Hepatic stellate cell (primary cell): ENCODE measurements at regions not wholly inside any gene's neighbourhood (a gene's known extent, or its start where the extent isn't known, plus 50 kb on each side); places are given as distances from the start of the nearest gene placed in this dataset.
"Not testable (repeated sequence)": the region's sequence is repeated elsewhere in the genome, so short reads cannot be mapped to it uniquely, and the experiment has no call there.

Experiments used
- DNase-seq: peaks from one replicate; pipeline ENCODE4 v3.0.0; 2011; ENCODE audit warnings: low spot score

DNA sequence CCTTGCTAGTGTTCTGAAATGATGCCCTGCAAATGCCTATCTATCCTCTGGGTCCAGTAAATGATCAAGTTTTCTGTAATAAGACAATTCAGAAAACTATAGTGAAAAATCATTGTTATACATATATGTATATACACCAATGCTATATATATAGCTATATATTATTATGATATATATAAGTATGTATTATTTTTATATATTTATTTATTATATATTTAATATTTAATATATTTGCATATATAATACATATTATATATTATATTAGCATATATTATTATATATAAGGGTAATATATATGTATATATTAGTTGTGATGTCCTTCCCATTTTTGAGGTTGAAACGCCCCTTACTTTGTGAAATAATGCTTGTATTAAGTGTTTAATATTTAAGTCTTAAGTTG, 181.4 kb upstream of the CACNA2D1 start:
- DNase-seq, result no peak

DNA sequence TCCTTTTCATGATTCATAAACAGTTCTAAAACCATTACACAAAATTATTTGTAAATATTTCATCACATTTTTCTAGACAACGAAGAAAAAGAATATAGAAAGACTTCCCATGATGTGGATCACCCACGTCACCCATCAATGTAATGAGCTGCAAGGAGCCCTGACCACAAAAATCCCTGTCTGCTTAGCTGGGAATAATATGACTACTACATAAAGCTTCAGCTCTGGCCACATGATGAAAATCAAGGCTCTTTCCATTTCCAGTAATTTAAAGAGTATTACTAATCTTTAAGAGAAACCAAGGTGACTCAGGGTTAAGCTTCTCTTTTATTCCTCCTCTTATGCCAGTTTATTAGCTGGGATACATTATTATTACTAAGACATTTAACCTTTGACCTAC, 180.8 kb upstream of the CACNA2D1 start:
- DNase-seq, result peak; percentile 34

DNA sequence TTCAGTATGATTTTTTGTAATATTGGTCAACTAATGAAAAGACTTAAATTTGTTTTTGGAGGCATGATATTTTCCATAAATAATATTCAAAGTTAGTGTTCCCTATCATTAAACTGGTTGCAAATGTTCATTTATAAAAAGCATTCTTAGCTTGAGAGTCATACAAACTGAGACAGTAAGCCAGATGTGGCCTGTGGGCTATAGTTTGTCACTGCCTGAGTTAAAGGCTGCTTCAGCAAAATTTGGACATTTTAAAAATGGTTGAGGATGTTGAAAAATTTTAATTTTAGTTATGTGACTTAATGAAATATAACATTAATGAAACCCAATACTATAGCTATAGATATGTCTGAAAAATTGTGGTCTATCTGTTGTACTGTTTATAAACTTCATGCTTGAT, 180.2 kb upstream of the CACNA2D1 start:
- no peak for DNase-seq

DNA sequence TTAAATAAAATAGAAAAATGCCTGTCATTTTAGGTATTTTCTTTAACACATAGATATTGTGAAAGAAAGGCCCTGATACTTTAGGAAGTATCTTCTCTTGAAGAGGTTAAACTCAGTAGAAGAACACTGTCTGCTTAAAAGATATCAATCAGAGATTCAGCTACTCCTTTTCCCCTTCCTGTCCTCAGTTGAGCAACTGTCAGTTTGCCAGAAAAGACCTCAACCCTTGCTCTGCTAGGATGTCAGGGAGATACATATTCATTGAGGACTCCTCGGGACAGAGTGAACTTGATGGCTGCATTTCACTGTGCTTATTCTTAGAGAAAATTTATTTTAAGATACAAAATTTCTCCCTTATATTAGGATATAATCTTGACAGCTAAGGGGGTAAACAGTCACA, 173.6 kb upstream of the CACNA2D1 start:
- DNase-seq, result no peak

DNA sequence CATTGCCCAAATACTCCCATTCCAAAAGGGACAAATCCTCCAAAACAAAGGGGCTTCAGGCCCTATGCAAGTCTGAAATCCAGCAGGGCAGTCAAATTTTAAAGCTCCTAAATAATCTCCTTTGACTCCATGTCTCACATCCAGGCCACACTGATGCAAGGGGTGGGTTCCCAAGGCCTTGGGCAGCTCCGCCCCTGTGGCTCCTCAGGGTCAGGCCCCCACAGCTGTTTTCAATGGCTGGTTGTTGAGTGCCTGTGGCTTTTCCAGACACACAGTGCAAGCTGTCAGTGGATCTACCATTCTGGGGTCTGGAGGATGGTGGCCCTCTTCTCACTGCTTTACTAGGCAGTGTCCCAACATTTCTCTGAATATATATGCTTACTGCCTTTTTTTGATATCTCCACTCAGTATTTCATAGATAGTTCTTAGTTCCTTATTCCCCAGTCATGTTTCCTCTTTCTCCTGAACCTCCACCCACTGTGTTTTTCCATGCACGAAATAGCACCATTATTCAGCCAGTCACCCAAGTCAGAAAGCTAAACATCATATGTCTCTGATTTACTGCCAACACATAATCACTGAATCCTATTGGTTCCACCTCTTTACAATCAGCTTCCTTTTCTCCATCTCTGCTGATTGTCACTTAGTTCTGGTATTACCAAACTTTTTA, 172.6 kb upstream of the CACNA2D1 start:
- DNase-seq, result no peak

DNA sequence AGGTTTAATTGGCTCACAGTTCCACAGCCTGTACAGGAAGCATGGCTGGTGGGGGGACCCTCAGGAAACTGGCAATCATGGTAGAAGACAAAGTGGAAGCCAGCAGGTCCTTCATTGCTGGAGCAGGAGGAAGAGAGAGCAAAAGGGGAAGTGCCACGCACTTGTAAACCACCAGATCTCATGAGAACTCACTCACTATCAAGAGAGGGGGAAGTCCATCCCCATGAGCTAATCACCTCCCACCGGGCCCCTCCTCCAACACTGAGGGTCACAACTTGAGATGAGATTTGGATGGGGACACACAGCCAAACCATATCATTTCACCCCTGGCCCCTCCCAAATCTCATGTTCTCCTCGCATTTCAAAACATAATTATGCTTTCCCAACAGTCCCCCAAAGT, 171.9 kb upstream of the CACNA2D1 start:
- DNase-seq, result no peak

DNA sequence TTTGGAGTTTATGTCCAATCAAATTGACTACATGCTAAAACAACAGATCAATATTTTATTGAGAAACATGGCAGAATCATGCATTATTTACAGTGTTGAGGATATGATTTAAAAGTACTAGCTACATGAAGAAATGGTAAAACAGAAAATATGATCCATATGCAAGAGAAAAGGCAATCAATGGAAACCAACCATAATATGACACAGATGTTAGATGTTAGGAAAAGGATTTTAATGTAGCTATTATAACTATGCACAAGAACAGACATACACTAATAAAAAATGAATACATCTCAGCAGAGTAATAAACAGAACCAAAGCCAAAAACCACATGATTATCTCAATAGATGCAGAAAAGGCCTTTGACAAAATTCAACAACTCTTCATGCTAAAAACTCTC, 166.2 kb upstream of the CACNA2D1 start:
- no peak for DNase-seq

DNA sequence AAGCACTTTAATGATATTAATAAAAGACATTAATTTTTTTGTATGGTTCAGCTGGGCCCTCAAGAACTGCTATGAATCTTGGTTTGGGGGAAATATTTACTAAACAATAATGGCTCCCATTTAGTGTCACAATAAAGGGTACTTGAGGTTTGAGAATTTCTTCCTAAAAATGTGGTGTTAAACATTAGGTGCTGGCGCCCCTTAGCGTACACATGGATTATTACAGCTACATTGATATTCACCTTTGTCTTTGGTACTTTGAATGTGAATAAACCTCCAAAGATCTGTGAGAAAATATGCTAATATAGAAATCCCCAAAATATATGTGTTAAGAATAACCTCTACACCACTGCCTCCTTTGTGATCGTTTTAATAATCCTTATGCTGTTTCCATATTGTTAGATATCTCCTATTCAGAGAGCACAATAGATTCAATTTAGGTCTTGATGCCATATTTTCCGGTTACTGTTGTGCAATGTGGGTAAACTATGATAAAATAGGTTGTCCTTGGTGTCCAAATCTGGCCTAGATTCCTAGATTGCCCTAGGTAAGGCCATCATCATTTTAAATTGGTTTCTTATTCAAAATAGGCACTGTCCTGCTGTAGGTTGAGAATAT, 161.8 kb upstream of the CACNA2D1 start:
- DNase-seq, result peak; percentile 15

DNA sequence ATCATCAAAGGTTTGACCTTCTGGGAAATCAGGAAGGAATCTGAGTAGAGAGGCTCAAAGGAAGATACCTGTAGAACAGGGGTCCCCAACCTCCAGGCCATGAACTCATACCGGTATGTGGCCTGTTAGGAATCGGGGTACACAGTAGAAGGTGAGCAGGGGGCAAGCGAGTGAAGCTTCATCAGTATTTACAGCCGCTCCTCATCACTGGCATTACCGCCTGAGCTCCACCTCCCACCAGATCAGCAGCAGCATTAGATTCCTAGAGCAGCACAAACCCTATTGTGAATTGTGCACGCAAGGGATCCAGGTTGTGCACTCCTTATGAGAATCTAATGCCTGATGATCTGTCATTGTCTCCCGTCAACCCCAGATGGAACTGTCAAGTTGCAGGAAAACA, 158.5 kb upstream of the CACNA2D1 start:
- DNase-seq, result no peak

DNA sequence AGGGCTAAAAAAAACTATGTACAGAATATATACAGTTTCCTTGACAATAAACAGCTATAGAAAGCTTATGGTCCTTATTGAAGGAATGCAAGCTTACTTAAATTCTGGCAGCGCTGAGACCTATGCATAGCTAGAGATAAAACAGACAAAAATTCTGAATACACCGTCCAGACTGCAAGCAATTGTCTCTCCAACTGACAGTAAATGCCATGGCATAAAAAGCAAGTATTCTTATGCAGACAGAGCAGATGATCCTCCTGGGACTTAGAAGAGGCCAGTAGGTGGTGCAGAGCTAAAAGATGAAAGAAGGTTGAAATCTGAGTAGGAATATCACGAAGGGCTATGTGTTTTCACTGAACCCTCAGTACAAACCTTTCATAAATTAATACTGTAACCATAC, 157.0 kb upstream of the CACNA2D1 start:
- no peak for DNase-seq

DNA sequence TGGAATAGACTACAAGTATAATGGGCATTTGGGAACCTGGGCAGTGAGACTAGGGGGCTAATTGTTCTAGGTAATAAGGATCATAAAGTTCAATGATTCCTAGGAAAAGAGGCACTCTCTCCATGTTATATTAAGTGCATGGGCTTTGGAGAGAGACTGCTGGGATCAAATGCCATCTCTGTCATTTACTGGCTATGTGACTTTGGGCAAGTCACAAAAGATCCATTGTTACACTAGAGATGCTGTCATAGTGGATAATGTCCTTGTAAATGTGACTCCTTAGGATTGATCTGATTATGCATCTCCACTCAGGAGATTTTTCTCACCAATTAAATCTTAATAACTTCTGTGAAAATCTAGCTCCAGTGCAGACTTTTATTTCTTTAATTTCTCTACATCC, 156.3 kb upstream of the CACNA2D1 start:
- DNase-seq, result no peak

DNA sequence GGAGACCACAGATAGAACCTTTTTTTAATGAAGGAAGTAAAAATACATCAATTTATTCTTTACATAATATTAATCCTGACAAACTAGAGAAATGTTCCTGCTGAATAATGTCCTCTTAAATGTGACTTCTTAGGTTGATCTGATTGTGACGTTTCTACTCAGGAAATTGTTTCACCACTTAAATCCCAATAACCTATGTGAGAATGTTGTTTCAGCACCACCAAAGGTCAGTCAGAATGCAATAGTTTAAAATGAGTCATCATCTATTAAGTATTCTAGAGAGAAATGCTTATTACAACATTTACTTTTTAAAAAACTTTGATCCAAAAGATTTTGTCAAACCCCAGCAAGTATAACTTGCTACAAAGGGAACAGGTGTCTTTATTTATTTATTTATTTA, 155.4 kb upstream of the CACNA2D1 start:
- peak; percentile 53 for DNase-seq

DNA sequence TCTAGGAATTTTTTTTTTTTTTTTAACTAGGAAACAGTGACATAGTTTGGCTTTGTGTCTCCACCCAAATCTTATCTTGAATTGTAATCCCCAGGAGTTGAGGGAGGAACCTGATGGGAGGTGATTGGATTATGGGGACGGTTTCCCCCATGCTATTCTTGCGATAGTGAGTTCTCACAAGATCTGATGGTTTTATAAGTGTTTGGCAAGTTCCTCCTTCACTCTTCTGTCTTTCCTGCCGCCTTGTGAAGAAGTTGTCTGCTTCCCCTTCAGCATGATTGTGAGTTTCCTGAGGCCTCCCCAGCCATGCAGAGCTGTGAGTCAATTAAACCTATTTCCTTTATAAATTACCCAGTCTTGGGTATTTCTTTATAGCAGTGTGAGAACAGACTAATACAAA, 152.2 kb upstream of the CACNA2D1 start:
- not testable (repeated sequence) for DNase-seq

DNA sequence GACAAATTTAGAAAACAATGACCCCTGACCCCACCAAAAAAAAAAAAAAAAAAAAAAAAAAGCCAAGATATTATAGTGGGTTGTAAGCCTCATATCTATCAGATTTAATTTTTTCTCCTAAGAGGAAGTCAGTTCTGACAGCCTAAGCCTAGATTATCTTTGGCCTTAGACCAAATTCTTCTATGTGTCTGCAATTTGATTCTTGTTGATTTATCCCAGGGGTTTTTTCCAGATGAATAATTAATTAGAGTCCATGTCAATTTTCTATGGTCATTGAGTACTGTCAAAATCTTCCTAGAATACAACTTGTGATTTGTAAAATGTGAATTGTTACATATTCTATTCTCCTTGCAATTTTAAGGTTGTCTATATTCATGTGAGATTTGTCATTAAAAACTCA, 151.6 kb upstream of the CACNA2D1 start:
- no peak for DNase-seq

DNA sequence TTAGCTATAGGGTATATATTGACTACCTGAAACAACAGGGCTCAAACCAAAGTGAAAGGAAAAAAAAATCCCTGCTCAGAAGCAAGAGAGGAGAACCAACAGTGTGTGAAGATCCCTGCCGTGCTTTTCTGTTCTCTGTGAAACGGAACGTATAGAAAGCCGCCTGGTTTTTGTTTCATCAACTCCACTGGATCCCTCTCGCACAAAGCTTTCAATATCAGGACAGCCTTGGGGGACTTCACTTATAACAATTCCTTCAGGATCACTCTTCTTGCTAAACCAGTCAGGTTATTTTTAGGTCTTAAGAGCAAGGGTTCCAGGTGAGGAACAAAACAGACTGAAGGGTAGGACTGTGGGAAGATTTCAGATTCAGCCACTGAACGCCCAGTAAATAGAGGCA, 151.1 kb upstream of the CACNA2D1 start:
- no peak for DNase-seq

DNA sequence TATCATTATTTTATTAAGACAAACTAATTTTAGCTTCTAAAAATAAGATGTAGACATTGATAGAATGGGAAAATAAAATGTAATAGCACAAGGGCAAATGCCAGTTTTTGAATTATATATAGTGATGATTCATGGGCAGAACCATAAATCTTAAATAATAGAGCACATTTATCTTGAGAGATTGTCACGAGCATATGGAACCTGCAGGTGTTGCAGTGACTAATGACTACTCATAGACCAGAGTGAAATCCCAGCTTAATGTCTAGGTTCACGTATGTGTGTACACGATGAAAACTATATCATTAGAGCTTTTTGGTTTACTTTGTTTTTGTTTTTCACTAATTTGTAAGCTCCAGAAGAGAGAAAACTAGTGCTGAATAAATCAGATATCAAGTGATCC, 150.2 kb upstream of the CACNA2D1 start:
- no peak for DNase-seq

DNA sequence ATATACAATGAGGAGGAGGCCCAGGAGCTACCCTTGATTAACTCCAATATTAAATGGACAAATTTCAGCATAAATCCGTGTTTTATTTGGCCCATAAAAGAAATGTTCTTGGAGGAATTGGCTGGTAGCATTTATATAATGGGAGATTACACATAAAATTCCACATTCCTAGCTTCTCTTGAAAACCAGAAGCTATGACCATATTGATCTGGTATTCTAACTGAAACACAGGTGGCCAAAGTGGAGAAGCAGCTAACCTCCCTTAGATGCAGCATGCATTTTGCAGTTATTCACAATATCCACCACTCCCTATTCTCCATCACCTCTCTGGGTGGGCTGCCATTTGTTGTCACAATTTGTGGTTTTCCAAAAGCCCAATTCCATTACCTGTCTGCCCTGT, 148.8 kb upstream of the CACNA2D1 start:
- no peak for DNase-seq

DNA sequence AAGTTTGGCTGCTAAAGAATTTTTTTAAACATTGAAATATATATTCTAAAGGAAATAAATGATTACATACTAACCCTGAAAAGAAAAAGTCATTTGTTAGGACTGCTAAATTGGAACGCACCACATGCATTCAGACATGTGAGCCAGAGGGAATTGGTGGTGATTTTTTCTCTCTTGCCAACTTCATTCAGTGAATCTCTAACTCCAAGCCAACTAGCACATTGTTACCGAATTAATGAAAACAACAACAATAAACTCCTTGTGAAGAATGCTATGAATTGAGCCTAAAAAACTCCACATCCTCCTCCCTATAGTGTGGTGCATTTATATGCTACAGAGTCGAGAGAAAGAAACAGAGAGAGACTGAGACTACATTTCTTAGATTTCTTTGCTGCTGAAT, 135.5 kb upstream of the CACNA2D1 start:
- DNase-seq, result no peak

DNA sequence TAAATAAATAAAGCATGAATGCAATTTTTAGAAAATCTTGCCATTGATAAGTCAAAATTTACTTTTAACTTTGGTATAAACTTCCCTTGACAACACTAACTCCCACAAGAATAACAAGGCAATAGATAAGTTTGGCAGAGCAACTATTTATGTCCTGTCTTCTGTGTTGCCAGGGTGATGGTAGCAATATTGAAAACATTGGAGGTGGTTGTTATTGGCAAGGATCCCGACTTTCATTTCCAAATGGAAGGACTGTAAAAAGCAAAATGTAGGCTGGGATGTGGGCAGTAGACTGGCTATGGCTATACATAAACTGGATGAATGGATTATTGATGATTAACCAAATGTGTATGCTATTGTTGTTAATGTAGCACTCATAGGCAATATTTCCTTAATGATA, 134.9 kb upstream of the CACNA2D1 start:
- peak; percentile 20 for DNase-seq

DNA sequence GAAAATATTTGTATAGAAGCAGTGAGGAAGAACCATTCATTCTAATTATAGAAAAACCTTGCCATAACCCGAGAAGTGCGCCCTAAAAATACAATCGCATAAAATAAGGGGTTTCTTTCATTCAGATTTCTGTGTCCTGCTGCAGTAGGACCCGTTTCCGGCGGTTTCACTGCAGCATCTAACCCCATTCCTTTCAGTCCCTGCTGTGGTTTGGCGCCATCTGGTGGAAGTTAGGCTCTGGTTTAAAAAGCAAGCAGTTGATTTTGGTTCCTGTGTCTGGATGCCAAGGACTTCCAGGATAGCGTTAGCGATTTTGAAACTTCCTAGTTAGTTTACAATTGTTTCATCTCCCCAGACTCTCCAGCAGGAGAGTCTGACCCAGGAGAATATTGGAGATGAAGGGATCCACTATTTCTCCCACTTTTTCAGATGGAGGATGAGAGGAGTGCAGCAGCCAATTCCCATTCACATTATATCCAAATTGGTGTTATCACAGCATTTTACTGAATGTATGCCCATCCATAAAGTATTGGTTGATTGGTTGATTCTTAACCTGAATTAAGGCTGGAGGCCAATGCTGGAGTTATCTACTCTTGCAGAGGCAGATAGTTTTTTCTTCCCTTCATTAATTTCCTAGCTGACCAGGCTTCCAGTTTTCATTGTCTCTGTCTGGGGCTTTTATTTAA, 128.8 kb upstream of the CACNA2D1 start:
- peak; percentile 80 for DNase-seq

DNA sequence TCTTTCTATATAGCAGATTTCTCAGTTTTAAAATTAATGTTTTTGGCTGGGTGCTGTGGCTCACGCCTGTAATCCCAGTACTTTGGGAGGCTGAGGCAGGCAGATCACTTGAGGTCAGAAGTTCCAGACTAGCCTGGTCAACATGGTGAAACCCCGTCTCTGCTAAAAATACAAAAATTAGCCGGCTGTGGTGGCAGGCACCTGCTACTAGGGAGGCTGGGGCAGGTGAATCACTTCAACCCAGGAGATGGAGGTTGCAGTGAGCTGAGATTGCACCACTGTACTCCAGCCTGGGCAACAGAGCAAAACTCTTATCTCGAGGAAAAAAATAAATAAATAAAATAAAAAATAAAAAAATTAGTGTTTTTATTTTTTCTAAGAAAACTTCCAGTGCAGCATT, 127.5 kb upstream of the CACNA2D1 start:
- DNase-seq, result not testable (repeated sequence)

DNA sequence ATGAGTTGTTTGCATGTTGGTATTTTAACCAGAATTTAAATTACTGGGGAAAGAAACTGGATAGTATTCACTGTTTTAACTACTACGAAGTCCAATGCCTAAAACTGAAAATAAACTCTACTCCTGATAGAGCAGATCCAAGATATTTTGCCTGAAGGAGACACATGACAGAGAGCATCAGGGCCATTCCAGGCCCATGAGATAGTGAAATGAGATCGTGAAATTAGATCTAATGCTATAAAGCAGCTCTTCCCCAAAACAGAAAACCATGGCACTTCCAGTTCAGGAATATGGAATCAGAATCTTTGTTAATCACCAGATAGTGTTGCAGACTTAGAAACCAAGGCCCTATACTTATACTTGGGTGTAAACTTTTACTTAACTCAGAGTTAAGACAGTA, 124.3 kb upstream of the CACNA2D1 start:
- DNase-seq, result no peak

DNA sequence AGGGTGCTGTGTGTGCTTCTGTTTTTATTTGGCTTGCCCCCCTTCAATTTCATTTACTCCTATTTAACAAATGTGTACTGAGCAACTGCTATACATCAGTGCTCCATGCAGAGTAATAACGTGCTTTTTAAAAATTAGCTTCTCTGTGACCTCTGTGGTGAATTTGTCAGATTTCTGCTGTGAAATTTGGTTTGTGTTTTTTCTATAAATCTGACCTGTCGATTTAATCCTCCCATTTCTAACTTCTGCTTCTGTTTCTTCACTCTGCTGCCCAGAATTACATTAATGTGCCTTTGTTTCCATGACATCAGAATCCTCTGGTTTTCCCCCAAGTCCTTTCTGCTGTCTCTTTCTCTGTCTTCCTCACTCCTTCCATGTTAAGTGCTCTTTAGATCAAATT, 123.8 kb upstream of the CACNA2D1 start:
- no peak for DNase-seq

DNA sequence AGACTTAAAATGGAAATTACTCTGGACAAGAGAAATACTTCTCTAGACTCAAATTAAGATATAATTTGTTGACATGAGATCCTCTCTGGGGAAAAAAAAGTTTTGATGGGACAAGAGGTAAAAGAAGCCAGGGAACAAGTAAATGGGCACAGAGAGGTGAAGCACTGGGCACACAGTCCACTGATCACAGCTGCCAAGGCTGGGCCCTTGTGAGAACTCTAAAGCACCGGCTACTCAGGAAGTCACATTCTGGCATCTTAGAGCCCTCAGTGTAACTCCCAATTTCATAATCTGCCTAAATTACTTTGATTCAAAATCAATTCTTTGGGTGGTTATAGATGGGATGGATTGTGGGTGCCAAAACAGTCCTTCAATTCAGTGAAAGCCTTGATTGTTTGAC, 123.2 kb upstream of the CACNA2D1 start:
- no peak for DNase-seq
